Globus pallidus (tissue), 1 donor: ENCODE measurements at regions not wholly inside any gene's neighbourhood (a gene's known extent, or its start where the extent isn't known, plus 50 kb on each side); places are given as distances from the start of the nearest gene placed in this dataset.
A peak's percentile ranks its signal among the peaks of the same experiment; 100 is the strongest.
"Not testable (repeated sequence)": the region's sequence is repeated elsewhere in the genome, so short reads cannot be mapped to it uniquely, and the experiment has no call there.

Experiments
- DNase-seq: peaks from one replicate; pipeline ENCODE4 v3.0.0-alpha.2; 2015; ENCODE audit warnings: low spot score

DNA sequence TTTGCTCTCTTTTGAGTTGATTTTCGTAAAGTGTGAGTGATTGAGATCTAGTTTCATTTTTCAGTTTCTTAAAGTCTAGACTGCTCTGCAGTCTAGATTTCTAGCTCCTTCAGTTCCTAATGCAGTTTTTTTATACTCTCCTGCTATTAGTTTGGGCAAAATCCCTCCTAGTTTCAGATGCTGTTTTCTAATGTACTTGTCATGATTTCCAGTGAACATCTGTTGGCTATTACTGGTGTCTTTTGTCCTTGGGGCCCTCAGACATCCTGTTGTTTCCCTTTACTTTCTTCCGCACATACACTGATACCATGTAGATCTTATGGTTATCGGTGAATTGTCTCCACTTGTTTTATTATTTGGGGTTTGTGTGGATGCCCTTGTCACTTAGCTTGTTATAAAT lies 292.1 kb downstream of the TDRD3 start:
- DNase-seq, result no peak

DNA sequence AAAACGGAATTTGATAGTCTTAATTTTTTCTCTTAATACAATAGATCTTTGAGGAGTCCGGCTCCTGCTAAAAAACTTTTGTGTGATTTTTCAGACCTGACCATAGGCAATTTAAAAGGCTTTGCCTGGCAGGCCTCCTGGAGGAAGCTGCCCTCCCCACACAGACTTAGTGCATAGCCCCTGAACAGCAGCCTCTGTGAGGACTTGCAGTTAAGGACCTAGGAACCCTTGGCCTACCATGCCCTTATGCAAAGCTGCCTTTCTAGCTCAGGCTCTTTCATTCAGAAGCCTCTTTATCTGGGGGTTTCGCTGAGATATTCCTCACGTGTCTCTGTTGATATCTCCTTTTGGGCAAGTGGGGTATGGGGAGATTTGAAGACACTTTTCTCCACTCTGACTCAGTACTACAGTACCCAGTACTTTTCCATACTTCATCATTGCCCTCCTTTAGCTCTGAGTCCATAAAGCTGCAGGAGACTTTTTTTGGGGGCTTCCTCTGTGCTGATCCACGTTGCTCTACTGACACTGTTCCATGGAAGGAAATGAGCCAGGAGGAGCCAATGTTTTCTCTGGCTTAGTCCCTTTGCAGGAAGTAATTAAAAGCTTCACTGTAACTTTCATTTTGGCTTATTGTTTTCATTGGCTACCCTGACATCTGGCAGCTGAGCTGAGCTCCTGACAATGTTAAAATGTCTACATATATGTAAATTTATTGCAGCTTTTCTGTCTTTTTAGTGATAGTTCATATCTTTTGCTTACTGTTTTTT lies 283.1 kb downstream of the TDRD3 start:
- DNase-seq, result no peak

DNA sequence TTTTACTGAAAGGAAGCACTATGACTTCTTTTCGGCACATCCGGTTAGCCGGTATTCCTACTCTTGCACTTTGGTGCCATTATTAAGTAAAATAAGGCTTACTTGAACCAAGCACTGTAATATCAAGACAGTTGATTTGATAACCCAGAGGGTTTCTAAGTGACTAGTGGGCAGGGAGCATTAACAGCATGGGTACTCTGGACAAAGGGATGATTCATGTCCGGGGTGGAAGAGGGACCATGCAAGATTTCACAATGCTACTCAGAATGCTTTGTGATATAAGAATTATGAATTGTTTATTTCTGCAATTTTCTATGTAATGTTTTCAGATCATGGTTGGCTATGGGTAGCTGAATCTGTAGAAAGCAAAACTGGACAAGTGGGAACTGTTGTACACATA lies 282.1 kb downstream of the TDRD3 start:
- DNase-seq, result no peak

DNA sequence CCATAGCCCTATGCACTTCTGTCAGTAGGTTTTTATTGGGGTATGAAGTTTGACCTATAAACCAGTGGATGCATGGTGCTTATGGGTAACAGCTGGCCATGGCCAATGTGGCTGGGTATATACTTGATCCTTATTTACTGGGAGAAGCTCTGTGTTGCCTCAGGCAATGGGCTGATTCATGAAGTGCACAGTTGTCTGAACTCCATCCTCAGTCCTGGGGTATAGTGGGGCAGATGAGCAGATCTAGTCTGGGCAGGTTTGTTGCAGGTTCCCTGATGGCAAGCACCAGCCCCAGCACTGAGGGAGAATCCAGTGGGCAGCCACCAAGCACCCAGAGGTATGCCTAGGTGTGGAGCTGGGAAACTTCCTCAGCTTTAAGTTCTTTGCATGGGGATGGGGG lies 274.4 kb downstream of the TDRD3 start:
- DNase-seq, result no peak

DNA sequence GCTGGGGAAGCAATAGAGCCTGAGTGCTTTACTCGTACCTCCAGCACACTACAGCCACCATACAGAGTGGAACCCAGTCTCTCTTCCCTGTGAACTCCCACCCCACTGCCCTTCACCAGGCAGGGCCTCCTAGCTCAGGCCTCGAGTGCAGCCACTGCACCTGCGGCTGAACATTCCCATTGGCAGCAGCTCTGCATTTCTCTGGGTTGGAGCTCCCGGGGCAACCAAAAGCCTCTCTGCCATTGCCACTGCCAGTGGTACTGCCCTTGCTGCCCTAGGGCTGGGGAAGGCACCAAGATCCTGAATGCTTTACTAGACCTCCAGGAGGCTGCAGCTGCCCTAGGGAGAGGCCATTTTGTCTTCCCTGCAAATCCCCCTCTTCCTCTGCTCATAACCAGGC lies 266.8 kb downstream of the TDRD3 start:
- DNase-seq, result no peak

DNA sequence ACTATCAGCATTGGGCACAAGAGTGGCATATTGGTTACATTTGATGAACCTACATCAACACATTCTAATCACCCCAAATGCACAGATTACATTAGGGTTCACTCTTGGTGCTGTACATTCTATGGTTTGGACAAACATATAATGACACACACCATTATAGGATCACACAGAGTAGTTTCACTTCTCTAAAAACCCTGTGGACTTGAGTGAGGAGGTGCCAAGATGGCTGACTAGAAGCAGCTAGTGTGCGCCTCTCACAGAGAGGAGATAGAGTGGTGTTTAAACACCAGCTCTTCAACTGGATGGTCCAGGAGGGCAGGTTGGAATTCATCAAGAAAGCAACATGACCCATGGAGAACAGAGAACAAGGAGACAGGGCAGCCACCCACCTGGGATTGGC lies 265.6 kb downstream of the TDRD3 start:
- DNase-seq, result no peak

DNA sequence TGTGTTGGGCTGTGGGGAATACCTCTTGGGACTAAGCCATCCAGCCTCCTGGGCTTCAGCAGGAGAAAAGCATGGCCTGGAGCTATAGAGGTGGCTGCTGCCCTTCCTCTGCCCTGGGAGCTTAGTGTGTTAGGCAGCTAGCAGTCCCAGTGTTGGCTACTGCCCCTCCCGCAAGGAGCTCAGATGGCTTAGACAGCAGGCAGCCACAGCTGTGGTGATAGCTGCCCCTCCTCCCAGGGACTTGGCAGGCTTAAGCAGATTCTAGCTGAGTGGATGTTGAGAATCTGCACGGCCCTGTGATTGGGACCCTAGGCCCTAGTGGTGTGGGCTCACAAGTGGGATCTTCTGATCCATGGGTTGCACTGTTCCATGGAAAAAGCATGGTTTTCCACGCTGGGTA lies 264.5 kb downstream of the TDRD3 start:
- DNase-seq, result no peak

DNA sequence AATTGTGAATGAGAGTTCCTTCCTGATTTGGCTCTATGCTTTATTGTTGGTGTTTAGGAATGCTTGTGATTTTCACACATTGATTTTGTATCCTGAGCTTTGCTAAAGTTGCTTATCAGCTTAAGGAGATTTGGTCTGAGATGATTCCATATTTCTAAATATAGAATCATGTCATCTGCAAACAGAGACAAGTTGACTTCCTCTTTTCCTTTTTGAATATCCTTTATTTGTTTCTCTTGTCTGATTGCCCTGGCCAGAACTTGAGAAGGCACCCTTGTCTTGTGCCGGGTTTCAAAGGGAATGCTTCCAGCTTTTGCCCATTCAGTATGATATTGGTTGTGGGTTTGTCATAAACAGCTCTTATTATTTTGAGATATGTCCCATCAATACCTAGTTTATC lies 260.6 kb downstream of the TDRD3 start:
- not testable (repeated sequence) for DNase-seq

DNA sequence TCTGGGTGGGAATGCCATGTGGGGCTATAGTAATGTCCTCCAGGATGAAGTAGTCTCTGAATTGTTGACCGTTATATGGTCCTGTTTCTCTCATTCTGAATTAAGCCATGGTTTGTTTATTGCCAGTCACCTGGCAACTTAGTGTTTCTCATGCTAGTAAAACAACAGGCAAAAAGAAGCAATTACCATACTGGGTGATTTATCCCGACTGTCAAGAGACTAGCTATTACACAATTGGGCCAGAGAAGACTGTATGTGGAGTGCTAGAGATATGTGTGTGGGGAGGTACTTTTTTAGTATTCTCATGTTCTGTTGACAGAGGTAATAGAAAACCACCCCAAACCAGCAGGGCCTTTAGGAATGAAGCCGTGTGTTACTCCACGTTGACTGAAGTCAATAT lies 258.2 kb downstream of the TDRD3 start:
- no peak for DNase-seq

DNA sequence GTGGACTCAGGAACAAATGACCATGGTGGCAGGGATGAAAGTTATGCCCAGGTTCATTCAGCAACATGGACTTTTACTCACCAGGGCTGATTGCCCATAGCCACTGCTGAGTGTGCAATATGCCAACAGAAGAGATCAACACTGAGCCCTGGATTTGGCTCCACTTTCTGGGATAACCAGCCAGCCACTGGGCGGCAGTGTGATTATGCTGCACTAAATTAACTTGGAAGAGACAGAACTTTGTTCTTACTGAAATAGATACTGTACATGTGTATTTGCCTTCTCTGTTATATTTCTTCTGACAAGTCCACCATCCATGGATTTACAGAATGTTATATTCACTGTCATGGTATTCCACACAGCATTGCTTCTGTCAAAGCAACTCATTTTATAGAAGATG lies 257.4 kb downstream of the TDRD3 start:
- peak; percentile 38 for DNase-seq

DNA sequence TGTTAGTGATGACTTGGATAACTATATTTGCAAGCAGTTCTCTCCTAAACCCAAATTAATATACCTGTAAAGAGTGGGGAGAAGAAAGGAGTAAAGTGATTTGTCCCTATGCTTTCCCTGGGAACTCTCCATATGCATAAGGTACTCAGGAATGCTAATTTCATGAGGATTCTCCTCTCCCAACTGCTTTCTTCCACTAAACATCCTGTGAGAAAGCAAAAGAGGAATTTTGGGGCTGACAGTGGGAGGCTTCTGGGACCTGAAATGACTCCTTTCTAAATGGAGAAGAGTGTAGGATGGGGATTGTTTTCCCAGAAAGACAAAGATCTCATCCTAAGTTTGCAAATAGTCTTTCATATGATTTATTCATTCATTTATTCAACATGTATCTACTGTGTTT lies 250.5 kb downstream of the TDRD3 start:
- DNase-seq, result no peak

DNA sequence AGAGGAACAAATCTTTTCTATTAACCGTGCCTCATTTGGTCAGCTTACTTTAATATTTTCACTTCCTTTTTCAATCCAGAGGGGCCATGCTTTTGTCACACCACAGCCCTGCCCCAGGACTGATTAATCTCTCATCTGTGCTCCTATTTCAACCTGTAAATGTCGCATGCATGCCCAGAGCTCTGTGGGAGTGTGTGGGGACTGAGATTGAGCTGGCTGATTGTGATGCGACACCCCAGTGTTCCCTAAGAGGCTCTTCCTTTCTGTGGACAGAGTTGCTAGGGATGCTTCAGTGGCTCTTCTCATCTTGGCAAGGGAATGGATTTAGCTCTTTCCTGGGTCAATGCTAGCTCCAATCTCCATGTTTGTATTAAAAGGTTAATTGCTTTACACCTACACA lies 249.6 kb downstream of the TDRD3 start:
- no peak for DNase-seq

DNA sequence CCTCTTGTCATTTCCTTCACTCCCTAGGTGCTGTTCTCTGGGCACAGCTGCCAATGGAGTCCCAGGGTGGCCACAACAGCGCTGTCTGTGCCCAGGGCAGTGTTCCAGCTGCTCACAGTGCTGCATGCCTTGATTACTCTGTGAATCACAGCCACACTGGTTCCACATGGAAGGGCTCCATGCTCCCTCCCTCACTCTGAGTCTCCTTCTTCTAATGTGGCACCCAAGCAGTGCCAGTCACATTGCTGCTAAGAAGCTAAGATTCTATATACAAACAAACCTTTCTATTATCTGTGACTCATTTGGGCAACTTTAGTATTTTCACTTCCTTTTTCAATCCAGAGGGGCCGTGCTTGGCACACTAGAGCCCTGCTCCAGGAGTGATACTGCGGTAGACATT lies 248.7 kb downstream of the TDRD3 start:
- no peak for DNase-seq

DNA sequence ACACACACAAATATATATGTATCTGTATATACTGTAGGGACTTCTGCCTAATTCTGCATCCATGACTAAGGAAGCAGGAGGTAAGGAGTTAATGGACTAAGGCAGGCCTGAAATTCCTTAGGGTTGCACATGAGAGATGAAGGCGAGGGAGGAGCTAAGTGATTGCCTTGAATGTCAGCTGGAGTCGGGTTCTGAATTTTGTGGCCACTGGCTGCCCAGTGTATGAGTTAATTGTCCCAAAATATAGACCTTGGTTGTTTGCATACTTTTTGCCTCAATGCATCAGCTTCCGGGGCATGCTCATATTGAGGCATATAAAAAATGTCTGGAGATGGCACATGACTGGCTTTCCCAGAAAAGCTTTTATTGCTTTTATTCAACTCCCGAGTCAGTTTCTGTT lies 245.5 kb downstream of the TDRD3 start:
- no peak for DNase-seq

DNA sequence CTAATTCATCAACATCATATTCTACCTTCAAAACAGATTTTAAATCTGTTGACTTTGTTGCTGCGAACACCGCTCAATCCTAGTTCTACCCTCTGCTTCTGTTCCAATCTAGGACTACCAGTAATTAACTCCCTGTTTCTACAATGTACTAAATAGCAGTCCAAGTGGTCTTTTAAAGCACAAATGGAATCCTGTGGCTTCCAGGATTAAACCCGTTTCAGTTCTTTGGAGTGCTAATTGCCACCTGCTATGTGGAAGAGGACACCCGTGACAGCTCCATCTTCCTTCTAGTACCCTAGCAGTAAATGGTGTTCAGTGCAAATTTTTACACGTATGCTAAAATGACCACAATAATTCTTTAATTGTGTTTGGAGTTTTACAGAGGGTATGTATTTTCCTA lies 232.1 kb downstream of the TDRD3 start:
- no peak for DNase-seq

DNA sequence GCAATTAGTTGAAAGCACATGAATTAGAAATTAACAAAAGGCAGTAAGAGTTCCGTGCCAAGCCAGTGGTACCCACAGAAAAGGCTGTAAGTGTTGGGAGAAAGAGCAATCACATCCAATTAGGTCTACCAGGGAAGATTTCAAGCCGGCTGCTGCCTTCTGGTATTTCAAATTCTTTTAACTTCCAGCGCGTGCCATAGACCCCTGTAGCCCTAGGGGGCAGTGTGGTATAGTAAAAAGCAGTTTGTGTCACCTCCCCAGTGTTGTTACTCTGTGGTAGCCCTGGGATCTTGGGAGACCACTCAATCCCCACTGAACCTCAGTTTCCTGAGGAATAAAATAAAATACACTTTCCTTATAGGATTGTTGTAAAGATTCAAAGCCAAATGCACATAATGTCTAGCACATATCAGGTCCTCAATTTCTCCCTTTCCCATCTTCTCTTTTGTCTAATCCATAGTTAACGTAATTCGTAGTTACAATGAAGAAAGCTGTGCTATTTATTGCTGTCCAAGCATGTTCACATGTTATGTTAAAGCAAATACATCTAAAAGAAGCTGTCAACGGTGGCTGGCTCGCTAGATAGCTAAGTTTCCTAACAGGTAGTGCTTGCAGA lies 230.2 kb downstream of the TDRD3 start:
- peak; percentile 11 for DNase-seq
